RWPE2 (cell line): ENCODE measurements at regions not wholly inside any gene's neighbourhood (a gene's known extent, or its start where the extent isn't known, plus 50 kb on each side); places are given as distances from the start of the nearest gene placed in this dataset.
A peak's percentile ranks its signal among the peaks of the same experiment; 100 is the strongest.

Experiments used
- ATAC-seq: fragments of 200-7000 bp; cut with Tn5 transposase; 3 replicates; pipeline ENCODE4 v1.9.1; 2021; ENCODE audit warnings: low read depth
- DNase-seq: peaks from one replicate; pipeline ENCODE4 v3.0.0-alpha.2; 2020; ENCODE audit warnings: low spot score
- H3K27ac ChIP-seq: fragments of 450-650 bp; 2 replicates; pipeline ENCODE4 v1.5.1; 2017; ENCODE audit warnings: mild to moderate bottlenecking; ENCODE audit not compliant: poor library complexity, severe bottlenecking
- H3K27me3 ChIP-seq: fragments of 250-450 bp; sonication (Bioruptor Pico); 2 replicates; pipeline ENCODE4 v1.5.1; 2021; ENCODE audit warnings: mild to moderate bottlenecking, moderate library complexity; ENCODE audit not compliant: insufficient read depth, poor library complexity, severe bottlenecking
- H3K36me3 ChIP-seq: fragments of 250-450 bp; sonication (Bioruptor Pico); 2 replicates; pipeline ENCODE4 v1.5.1; 2020; ENCODE audit warnings: low read depth, mild to moderate bottlenecking, moderate library complexity
- H3K4me1 ChIP-seq: fragments of 250-450 bp; sonication (Bioruptor Pico); 2 replicates; pipeline ENCODE4 v1.5.1; 2021; ENCODE audit warnings: mild to moderate bottlenecking, moderate library complexity; ENCODE audit not compliant: insufficient read depth, poor library complexity, severe bottlenecking
- H3K4me3 ChIP-seq: fragments of 250-450 bp; sonication (Bioruptor Pico); 2 replicates; pipeline ENCODE4 v1.5.1; 2021; ENCODE audit warnings: mild to moderate bottlenecking, moderate library complexity; ENCODE audit not compliant: severe bottlenecking
- H3K9me3 ChIP-seq: fragments of 250-450 bp; sonication (Bioruptor Pico); 2 replicates; pipeline ENCODE4 v1.5.1; 2021; ENCODE audit warnings: mild to moderate bottlenecking, moderate library complexity; ENCODE audit not compliant: severe bottlenecking
- TF ChIP-seq, protein P1 (sequence below): fragments of 450-650 bp; IDR thresholded peaks from one replicate; pipeline ENCODE4 v1.5.1; 2017; ENCODE audit warnings: mild to moderate bottlenecking, moderate library complexity; ENCODE audit not compliant: poor library complexity, severe bottlenecking

DNA sequence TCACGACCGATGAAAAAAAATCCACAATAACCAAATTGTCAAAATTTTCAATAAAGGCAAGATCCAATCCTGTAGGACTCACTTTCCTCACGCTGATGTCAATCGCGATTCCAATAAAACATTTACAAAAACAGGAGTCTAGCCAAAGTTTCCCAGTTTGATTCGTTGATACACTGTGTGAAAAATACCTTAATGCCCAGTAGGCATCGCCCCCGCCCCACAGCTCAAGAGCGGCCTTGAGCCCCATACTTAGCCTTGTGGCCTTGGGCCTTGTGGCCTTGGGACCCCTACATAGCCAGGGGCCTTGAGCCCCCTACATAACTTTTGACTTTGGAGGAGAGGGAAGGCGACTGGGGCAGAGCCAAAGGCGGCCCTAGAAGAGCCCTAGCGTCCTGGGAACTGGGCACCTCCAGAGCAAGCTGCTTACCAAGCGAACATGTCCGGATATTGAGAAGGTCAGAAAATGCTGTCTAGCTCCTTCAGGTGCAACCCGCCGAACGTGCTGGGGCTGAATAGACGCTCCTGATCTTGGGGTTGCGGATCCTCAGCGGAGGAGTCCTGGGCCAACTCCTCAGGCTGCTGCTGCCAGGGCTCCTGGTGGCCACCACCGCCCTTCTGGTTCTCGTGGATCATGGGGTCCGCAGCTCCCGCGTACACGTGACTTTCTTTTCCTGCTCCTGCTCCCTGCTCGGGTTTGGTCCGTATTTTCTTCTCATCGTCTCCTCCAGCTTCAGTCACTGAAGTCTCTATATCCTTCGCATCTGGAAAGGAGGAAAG is 62.9 kb downstream of the RHOXF2B start:
- Histone ChIP-seq H3K9me3 (no peaks in the 10 kb centered on the region), H3K27ac (no peak overlapping the region), H3K36me3 (no peaks in the 10 kb centered on the region), H3K4me1 (no peaks in the 10 kb centered on the region), H3K27me3 (peaks cover 33% of the 10 kb centered on the region), H3K4me3 (no peak overlapping the region)
- TF ChIP-seq, protein P1, sequence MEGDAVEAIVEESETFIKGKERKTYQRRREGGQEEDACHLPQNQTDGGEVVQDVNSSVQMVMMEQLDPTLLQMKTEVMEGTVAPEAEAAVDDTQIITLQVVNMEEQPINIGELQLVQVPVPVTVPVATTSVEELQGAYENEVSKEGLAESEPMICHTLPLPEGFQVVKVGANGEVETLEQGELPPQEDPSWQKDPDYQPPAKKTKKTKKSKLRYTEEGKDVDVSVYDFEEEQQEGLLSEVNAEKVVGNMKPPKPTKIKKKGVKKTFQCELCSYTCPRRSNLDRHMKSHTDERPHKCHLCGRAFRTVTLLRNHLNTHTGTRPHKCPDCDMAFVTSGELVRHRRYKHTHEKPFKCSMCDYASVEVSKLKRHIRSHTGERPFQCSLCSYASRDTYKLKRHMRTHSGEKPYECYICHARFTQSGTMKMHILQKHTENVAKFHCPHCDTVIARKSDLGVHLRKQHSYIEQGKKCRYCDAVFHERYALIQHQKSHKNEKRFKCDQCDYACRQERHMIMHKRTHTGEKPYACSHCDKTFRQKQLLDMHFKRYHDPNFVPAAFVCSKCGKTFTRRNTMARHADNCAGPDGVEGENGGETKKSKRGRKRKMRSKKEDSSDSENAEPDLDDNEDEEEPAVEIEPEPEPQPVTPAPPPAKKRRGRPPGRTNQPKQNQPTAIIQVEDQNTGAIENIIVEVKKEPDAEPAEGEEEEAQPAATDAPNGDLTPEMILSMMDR: no peak
- ATAC-seq (no peak), DNase-seq (no peak)

DNA sequence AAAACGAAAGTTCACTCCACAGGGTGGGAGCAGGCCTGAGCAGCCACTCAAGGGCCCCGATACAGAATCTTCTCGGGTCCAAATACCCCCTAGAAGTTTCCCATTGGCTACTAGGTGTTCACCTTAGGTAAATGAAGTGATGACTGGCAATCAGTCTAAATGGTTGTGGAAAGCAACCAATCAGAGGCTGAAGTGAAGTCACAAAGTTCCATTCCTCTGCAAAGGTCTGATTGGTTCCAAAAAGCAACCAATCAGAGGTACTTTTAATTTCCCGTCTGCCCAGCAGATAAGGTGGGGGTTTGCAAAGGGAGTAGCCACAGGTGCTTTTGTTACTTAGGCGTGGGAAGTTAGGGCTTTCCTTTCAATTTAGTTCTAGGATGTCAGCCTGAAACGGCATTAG is 58.2 kb upstream of the NKAP start:
- Histone ChIP-seq H3K36me3 (no peaks in the 10 kb centered on the region), H3K27ac (no peak overlapping the region), H3K4me3 (no peak overlapping the region), H3K4me1 (no peaks in the 10 kb centered on the region), H3K27me3 (peaks cover 52% of the 10 kb centered on the region), H3K9me3 (no peaks in the 10 kb centered on the region)
- DNase-seq (no peak), ATAC-seq (no peak)
- TF ChIP-seq, protein P1: no peak

DNA sequence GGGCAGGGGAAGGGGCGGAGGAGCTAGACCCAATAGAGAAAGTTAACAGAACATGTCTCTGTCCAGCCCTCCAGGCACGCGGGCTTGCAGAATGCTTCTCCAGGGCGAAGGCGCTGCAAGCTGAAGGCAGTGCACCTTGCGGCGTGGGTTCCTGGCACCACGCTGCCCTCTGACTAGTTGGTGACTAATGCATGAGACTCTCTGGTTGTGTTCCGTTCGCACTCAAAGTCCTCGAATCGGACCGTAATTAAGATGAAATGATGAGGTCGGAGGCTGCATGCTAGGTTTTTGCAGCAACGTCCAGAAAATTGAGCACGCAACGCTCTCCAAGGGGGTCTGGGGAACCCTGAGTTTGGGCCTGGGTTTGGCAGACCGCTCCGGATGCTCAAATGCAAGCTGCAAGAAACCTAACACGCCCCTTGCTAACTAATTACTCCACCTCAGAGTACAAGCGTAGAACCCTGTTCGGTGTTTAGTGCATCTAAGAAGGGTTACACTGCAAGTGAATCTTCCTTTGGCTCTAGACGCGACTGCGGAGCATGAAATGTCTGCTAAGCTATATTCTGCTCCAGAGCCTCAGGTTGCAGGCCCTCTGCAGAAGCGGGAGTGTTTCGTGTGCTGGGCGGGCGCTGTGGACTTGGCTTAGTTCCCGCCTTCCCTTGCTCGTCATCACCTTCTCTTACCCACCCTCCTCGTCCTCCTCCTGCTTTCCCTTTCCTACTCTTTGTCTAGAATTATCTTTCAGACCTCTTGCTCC is 57.1 kb upstream of the NKAP start:
- no peaks in the 10 kb centered on the region for H3K36me3 ChIP-seq
- peaks cover 63% of the 10 kb centered on the region for H3K27me3 ChIP-seq
- H3K27ac ChIP-seq: no peak overlapping the region
- H3K4me1 ChIP-seq: no peaks in the 10 kb centered on the region
- no peaks in the 10 kb centered on the region for H3K9me3 ChIP-seq
- TF ChIP-seq, protein P1: no peak
- ATAC-seq (peak; percentile 81), DNase-seq (no peak)
- H3K4me3 ChIP-seq: no peak overlapping the region

DNA sequence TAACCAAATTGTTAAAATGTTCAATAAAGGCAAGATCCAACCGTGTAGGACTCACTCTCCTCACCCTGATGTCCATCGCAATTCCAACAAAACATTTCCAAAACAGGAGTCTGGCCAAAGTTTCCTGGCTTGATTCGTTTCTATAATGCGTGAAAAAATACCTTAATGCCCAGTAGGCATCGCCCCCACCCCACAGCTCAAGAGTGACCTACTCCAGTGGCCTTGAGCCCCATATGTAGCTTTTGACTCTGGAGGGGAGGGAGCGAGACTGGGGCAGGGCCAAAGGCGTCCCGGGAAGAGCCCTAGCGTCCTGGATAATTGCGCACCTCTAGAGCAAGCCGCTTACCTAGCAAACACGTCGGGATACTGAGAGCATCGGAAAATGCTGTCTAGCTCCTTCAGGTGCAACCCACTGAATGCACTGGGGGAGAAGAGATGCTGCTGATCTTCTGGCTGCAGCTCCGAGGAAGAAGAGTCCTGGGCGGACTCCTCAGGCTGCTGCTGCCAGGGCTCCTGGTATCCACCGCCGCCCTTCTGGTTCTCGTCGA is 55.6 kb upstream of the NKAP start:
- DNase-seq (no peak), ATAC-seq (no peak)
- Histone ChIP-seq H3K27ac (no peak overlapping the region), H3K9me3 (no peaks in the 10 kb centered on the region), H3K27me3 (peaks cover 76% of the 10 kb centered on the region), H3K4me1 (no peaks in the 10 kb centered on the region), H3K4me3 (no peak overlapping the region), H3K36me3 (no peaks in the 10 kb centered on the region)
- TF ChIP-seq, protein P1: no peak
